ENCODE measurements at regions not wholly inside any gene's neighbourhood (a gene's known extent, or its start where the extent isn't known, plus 50 kb on each side); places are given as distances from the start of the nearest gene placed in this dataset.

- DNase-seq (ENCODE audit: extremely low read depth, low read depth): no peak
Observed at GRCh38 chr20:10986586-10986985, 312.8 kb upstream of the JAG1 start.

GRCh38 chr20:10987651-10988383 is 314.0 kb upstream of the JAG1 start:
- DNase-seq (ENCODE audit: extremely low read depth, low read depth): no peak

- DNase-seq (ENCODE audit: extremely low read depth, low read depth): no peak
Observed at GRCh38 chr20:10990625-10991382, 317.0 kb upstream of the JAG1 start.

- no peak for DNase-seq (ENCODE audit: extremely low read depth, low read depth)
Observed at GRCh38 chr20:10992731-10993130, 318.9 kb upstream of the JAG1 start.

- DNase-seq (ENCODE audit: extremely low read depth, low read depth): no peak
Observed at GRCh38 chr20:10994991-10995700, 321.3 kb upstream of the JAG1 start.

GRCh38 chr20:10998476-10998875 is 324.7 kb upstream of the JAG1 start:
- no peak for DNase-seq (ENCODE audit: extremely low read depth, low read depth)

- DNase-seq (ENCODE audit: extremely low read depth, low read depth): no peak
Observed at GRCh38 chr20:11000416-11000815, 326.6 kb upstream of the JAG1 start.

GRCh38 chr20:11001302-11001701 is 327.5 kb upstream of the JAG1 start:
- DNase-seq (ENCODE audit: extremely low read depth, low read depth): no peak

- DNase-seq (ENCODE audit: extremely low read depth, low read depth): peak; percentile 77
Observed at GRCh38 chr20:11001764-11002540, 328.2 kb upstream of the JAG1 start.

GRCh38 chr20:11003341-11003740 is 329.5 kb upstream of the JAG1 start:
- no peak for DNase-seq (ENCODE audit: extremely low read depth, low read depth)

- DNase-seq (ENCODE audit: extremely low read depth, low read depth): no peak
Observed at GRCh38 chr20:11008444-11009033, 334.7 kb upstream of the JAG1 start.

- no peak for DNase-seq (ENCODE audit: extremely low read depth, low read depth)
Observed at GRCh38 chr20:11011653-11012052, 337.9 kb upstream of the JAG1 start.

- DNase-seq (ENCODE audit: extremely low read depth, low read depth): no peak
Observed at GRCh38 chr20:11012975-11013374, 339.2 kb upstream of the JAG1 start.

GRCh38 chr20:11013801-11014200 is 340.0 kb upstream of the JAG1 start:
- DNase-seq (ENCODE audit: extremely low read depth, low read depth): no peak

- DNase-seq (ENCODE audit: extremely low read depth, low read depth): no peak
Observed at GRCh38 chr20:11015440-11015839, 341.6 kb upstream of the JAG1 start.

GRCh38 chr20:11017446-11017845 is 343.6 kb upstream of the JAG1 start:
- DNase-seq (ENCODE audit: extremely low read depth, low read depth): no peak

- DNase-seq (ENCODE audit: extremely low read depth, low read depth): no peak
Observed at GRCh38 chr20:11018668-11019170, 344.9 kb upstream of the JAG1 start.

GRCh38 chr20:11020712-11021111 is 346.9 kb upstream of the JAG1 start:
- no peak for DNase-seq (ENCODE audit: extremely low read depth, low read depth)

GRCh38 chr20:11027224-11027623 is 353.4 kb upstream of the JAG1 start:
- DNase-seq (ENCODE audit: extremely low read depth, low read depth): no peak

GRCh38 chr20:11030351-11030750 is 356.6 kb upstream of the JAG1 start:
- no peak for DNase-seq (ENCODE audit: extremely low read depth, low read depth)

All from NCI-H460 (cell line).